ENCODE measurements at regions not wholly inside any gene's neighbourhood (a gene's known extent, or its start where the extent isn't known, plus 50 kb on each side); places are given as distances from the start of the nearest gene placed in this dataset.

- TF ChIP-seq, protein P1, sequence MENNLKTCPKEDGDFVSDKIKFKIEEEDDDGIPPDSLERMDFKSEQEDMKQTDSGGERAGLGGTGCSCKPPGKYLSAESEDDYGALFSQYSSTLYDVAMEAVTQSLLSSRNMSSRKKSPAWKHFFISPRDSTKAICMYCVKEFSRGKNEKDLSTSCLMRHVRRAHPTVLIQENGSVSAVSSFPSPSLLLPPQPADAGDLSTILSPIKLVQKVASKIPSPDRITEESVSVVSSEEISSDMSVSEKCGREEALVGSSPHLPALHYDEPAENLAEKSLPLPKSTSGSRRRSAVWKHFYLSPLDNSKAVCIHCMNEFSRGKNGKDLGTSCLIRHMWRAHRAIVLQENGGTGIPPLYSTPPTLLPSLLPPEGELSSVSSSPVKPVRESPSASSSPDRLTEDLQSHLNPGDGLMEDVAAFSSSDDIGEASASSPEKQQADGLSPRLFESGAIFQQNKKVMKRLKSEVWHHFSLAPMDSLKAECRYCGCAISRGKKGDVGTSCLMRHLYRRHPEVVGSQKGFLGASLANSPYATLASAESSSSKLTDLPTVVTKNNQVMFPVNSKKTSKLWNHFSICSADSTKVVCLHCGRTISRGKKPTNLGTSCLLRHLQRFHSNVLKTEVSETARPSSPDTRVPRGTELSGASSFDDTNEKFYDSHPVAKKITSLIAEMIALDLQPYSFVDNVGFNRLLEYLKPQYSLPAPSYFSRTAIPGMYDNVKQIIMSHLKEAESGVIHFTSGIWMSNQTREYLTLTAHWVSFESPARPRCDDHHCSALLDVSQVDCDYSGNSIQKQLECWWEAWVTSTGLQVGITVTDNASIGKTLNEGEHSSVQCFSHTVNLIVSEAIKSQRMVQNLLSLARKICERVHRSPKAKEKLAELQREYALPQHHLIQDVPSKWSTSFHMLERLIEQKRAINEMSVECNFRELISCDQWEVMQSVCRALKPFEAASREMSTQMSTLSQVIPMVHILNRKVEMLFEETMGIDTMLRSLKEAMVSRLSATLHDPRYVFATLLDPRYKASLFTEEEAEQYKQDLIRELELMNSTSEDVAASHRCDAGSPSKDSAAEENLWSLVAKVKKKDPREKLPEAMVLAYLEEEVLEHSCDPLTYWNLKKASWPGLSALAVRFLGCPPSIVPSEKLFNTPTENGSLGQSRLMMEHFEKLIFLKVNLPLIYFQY (CRISPR knock-in tag; IDR thresholded peaks at IDR 0.05; ENCODE audit: borderline replicate concordance) = no peak
- TF ChIP-seq ZNF292 (CRISPR knock-in tag; IDR thresholded peaks at IDR 0.05; ENCODE audit: borderline replicate concordance, low read depth) = no peak
- TF ChIP-seq SAFB2 (CRISPR knock-in tag; IDR thresholded peaks at IDR 0.05; ENCODE audit: borderline replicate concordance, low read depth) = no peak
- TF ChIP-seq, protein P2, sequence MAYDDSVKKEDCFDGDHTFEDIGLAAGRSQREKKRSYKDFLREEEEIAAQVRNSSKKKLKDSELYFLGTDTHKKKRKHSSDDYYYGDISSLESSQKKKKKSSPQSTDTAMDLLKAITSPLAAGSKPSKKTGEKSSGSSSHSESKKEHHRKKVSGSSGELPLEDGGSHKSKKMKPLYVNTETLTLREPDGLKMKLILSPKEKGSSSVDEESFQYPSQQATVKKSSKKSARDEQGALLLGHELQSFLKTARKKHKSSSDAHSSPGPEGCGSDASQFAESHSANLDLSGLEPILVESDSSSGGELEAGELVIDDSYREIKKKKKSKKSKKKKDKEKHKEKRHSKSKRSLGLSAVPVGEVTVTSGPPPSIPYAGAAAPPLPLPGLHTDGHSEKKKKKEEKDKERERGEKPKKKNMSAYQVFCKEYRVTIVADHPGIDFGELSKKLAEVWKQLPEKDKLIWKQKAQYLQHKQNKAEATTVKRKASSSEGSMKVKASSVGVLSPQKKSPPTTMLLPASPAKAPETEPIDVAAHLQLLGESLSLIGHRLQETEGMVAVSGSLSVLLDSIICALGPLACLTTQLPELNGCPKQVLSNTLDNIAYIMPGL (CRISPR knock-in tag; IDR thresholded peaks at IDR 0.05; ENCODE audit: borderline replicate concordance in 1 of 2, low read depth in 1 of 2) = no peak
- TF ChIP-seq MXD4 (CRISPR knock-in tag; IDR thresholded peaks at IDR 0.05) = no peak
- TF ChIP-seq, protein P3, sequence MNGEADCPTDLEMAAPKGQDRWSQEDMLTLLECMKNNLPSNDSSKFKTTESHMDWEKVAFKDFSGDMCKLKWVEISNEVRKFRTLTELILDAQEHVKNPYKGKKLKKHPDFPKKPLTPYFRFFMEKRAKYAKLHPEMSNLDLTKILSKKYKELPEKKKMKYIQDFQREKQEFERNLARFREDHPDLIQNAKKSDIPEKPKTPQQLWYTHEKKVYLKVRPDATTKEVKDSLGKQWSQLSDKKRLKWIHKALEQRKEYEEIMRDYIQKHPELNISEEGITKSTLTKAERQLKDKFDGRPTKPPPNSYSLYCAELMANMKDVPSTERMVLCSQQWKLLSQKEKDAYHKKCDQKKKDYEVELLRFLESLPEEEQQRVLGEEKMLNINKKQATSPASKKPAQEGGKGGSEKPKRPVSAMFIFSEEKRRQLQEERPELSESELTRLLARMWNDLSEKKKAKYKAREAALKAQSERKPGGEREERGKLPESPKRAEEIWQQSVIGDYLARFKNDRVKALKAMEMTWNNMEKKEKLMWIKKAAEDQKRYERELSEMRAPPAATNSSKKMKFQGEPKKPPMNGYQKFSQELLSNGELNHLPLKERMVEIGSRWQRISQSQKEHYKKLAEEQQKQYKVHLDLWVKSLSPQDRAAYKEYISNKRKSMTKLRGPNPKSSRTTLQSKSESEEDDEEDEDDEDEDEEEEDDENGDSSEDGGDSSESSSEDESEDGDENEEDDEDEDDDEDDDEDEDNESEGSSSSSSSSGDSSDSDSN (CRISPR knock-in tag; IDR thresholded peaks at IDR 0.05) = no peak
- no peak for TF ChIP-seq TAF1 (CRISPR knock-in tag; IDR thresholded peaks at IDR 0.05)
- no peak for TF ChIP-seq SKIL (CRISPR knock-in tag; IDR thresholded peaks at IDR 0.05; ENCODE audit: borderline replicate concordance)
- no peak for TF ChIP-seq BHLHE40 (IDR thresholded peaks at IDR 0.05; ENCODE audit: low read length)
- no peak for TF ChIP-seq CTCF (CRISPR knock-in tag; IDR thresholded peaks at IDR 0.05)
- TF ChIP-seq BCL3 (CRISPR knock-in tag; IDR thresholded peaks at IDR 0.05) = no peak
- no peak for TF ChIP-seq EP300 (IDR thresholded peaks at IDR 0.05; ENCODE audit: low read depth in 2 of 2, low read length in 2 of 2)
- no peak for TF ChIP-seq EP300 (CRISPR knock-in tag; IDR thresholded peaks at IDR 0.05; ENCODE audit: borderline replicate concordance)
- no peak for TF ChIP-seq ZNF558 (CRISPR knock-in tag; IDR thresholded peaks at IDR 0.05; ENCODE audit: borderline replicate concordance)
- no peak for TF ChIP-seq ERF (CRISPR knock-in tag; IDR thresholded peaks at IDR 0.05)
Measured at GRCh38 chr10:123608047-123608446, 58.1 kb upstream of the GPR26 start.

All from HepG2 (cell line).